ENCODE measurements at regions not wholly inside any gene's neighbourhood (a gene's known extent, or its start where the extent isn't known, plus 50 kb on each side); places are given as distances from the start of the nearest gene placed in this dataset.

DNA sequence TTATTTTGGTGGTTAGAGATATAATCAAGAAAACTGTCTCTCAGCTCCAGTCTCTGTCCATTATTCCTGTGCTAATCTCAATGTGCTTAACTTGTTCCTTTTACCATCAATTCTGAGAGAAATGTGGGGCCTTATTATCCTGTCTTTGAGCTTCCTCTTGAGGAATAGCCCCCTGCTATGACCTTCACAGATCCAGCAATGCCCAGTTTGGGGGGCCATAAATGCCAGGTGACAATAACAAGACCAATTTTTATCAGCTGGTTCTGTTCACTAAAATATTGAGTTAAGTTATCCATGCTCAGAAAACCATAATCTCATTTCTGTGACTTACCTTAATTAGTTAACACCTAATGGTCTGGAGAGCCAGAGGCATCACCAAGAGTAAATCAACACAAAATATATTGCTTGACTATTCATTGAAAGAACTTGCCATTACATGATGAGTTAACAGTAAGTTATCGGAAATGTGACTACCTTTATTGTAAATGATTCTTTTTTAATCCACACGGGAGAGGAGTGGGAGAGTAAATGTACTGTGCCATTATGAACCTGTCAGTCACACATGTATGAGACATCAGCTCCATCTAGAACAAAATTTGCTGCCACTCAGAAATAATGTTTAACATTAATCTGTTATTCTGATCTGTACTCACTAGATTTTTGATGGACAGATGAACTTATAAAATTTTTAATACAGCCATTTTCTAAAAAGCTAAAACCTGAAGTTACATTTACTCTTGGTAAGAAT, 149.7 kb downstream of the ID4 start:
- intact Hi-C loops (cut with micrococcal nuclease): no loop called here
- no peaks in the 10 kb centered on the region for H3K27me3 ChIP-seq (ENCODE audit: control insufficient read depth in 2 of 2, insufficient read depth in 2 of 2, low read length in 2 of 2)
- H3K4me2 ChIP-seq (ENCODE audit: insufficient read depth, low read length): no peak overlapping the region
- H3K4me1 ChIP-seq (ENCODE audit: control insufficient read depth, extremely low read depth, insufficient read depth, low read length): no peaks in the 10 kb centered on the region
- H2AFZ ChIP-seq (ENCODE audit: low read depth, low read length): no peak overlapping the region
- H3K4me3 ChIP-seq (replicated peaks in 1 of 3; ENCODE audit: insufficient read depth in 1 of 3, low read depth in 1 of 3, low read length in 3 of 3): no peak overlapping the region
- no TSS peak for BruUV-seq (replicated peaks)
- DNase-seq (ENCODE audit: low read depth, low spot score) (no peak), FAIRE-seq (no peak)
- no peaks in the 10 kb centered on the region for H3K36me3 ChIP-seq (ENCODE audit: control insufficient read depth in 2 of 2, extremely low read depth in 1 of 2, insufficient read depth in 2 of 2, low read length in 2 of 2)
- H3K9me3 ChIP-seq (replicated peaks; ENCODE audit: control insufficient read depth, insufficient read depth, low read length): no peaks in the 10 kb centered on the region
- no peaks in the 10 kb centered on the region for H4K20me1 ChIP-seq (replicated peaks; ENCODE audit: control insufficient read depth, extremely low read depth, insufficient read depth, low read length)
- TF ChIP-seq GATA2 (IDR thresholded peaks at IDR 0.05; ENCODE audit: insufficient read depth, insufficient read length, low read depth, low read length) (no peak), POLR2AphosphoS5 (IDR thresholded peaks at IDR 0.05; ENCODE audit: insufficient read depth, low read depth, low read length) (no peak), MYC (IDR thresholded peaks at IDR 0.05; ENCODE audit: low read depth, low read length) (no peak), EZH2 (IDR thresholded peaks at IDR 0.05; ENCODE audit: borderline replicate concordance, low read depth, low read length, severe bottlenecking) (no peak)
- H3K9me1 ChIP-seq (replicated peaks; ENCODE audit: control insufficient read depth, extremely low read depth, insufficient read depth, low read length): no peaks in the 10 kb centered on the region
- POLR2A ChIA-PET: no interaction called here
- dilution Hi-C loops (cut with MboI; ENCODE audit: extremely low pct_ligation_motif_present, low sequenced_read_pairs): no loop called here
- H3K9ac ChIP-seq (replicated peaks; ENCODE audit: extremely low read depth, insufficient read depth, low read length): no peak overlapping the region
- no peaks in the 10 kb centered on the region for H3K79me2 ChIP-seq (ENCODE audit: control insufficient read depth, insufficient read depth, low read length)
- no peak overlapping the region for H3K27ac ChIP-seq (ENCODE audit: insufficient read depth, low read depth, low read length)
- CTCF ChIA-PET: no interaction called here

DNA sequence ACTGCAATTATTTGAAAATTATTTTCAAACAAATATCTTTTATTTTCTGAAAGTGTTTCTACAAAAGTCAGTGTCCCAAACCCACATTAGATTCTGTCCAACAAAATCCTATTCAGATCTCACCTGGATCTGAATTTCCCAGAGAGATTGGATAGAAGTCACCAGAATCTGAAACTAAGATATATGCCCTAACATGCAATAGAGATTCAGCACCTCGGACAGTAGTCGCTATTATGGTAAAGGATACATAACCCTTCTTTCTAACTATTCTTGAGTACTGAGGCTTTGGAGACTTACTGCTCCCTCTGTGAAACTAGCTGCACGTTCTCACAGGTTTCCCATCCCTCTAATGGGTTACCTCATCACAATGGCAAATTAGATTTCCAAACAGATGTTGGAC, 151.4 kb downstream of the ID4 start:
- no peaks in the 10 kb centered on the region for H3K9me3 ChIP-seq (replicated peaks; ENCODE audit: control insufficient read depth, insufficient read depth, low read length)
- dilution Hi-C loops (cut with MboI; ENCODE audit: extremely low pct_ligation_motif_present, low sequenced_read_pairs) (no loop called here), intact Hi-C loops (cut with micrococcal nuclease) (no loop called here)
- no peak for TF ChIP-seq GATA2 (IDR thresholded peaks at IDR 0.05; ENCODE audit: insufficient read depth, insufficient read length, low read depth, low read length)
- BruUV-seq (replicated peaks): no TSS peak
- CTCF ChIA-PET: no interaction called here
- POLR2A ChIA-PET: no interaction called here
- no peaks in the 10 kb centered on the region for H3K27me3 ChIP-seq (ENCODE audit: control insufficient read depth in 2 of 2, insufficient read depth in 2 of 2, low read length in 2 of 2)
- no peak overlapping the region for H3K9ac ChIP-seq (replicated peaks; ENCODE audit: extremely low read depth, insufficient read depth, low read length)
- H3K4me2 ChIP-seq (ENCODE audit: insufficient read depth, low read length): no peak overlapping the region
- H2AFZ ChIP-seq (ENCODE audit: low read depth, low read length): no peak overlapping the region
- no peak overlapping the region for H3K27ac ChIP-seq (ENCODE audit: insufficient read depth, low read depth, low read length)
- FAIRE-seq (no peak), DNase-seq (ENCODE audit: low read depth, low spot score) (no peak)
- no peaks in the 10 kb centered on the region for H3K79me2 ChIP-seq (ENCODE audit: control insufficient read depth, insufficient read depth, low read length)
- no peaks in the 10 kb centered on the region for H3K9me1 ChIP-seq (replicated peaks; ENCODE audit: control insufficient read depth, extremely low read depth, insufficient read depth, low read length)
- H3K36me3 ChIP-seq (ENCODE audit: control insufficient read depth in 2 of 2, extremely low read depth in 1 of 2, insufficient read depth in 2 of 2, low read length in 2 of 2): no peaks in the 10 kb centered on the region
- H4K20me1 ChIP-seq (replicated peaks; ENCODE audit: control insufficient read depth, extremely low read depth, insufficient read depth, low read length): no peaks in the 10 kb centered on the region
- no peak overlapping the region for H3K4me3 ChIP-seq (replicated peaks in 1 of 3; ENCODE audit: insufficient read depth in 1 of 3, low read depth in 1 of 3, low read length in 3 of 3)
- no peaks in the 10 kb centered on the region for H3K4me1 ChIP-seq (ENCODE audit: control insufficient read depth, extremely low read depth, insufficient read depth, low read length)
